CD14-positive monocyte (primary cell): ENCODE measurements at regions not wholly inside any gene's neighbourhood (a gene's known extent, or its start where the extent isn't known, plus 50 kb on each side); places are given as distances from the start of the nearest gene placed in this dataset.

Experiments used
- DNase-seq, 3 donors: peaks; one replicate each; pipeline ENCODE4 v3.0.0-alpha.2; 2011 to 2022
- H2AFZ ChIP-seq: 2 replicates; pipeline ENCODE4 v1.6.0; 2012; ENCODE audit warnings: mild to moderate bottlenecking, low read depth, low read length, inconsistent platforms; ENCODE audit not compliant: insufficient read depth, poor library complexity, severe bottlenecking
- H3K27ac ChIP-seq, 2 donors: 1 replicate in 1 of 2; 2 replicates in 1 of 2; pipeline ENCODE4 v1.5.1; 2012 to 2013; ENCODE audit warnings: low read length in 2 of 2, control low read depth in 1 of 2, inconsistent platforms in 1 of 2, low read depth in 1 of 2, mild to moderate bottlenecking in 1 of 2
- H3K27me3 ChIP-seq, 2 donors: one replicate each; pipeline versions ENCODE4 v1.6.0 to v1.6.1; 2011 to 2013; ENCODE audit warnings: low read length in 2 of 2; ENCODE audit not compliant: control insufficient read depth in 2 of 2, insufficient read depth in 2 of 2
- H3K36me3 ChIP-seq, 2 donors: replicated peaks in 1 of 2; 1 replicate in 1 of 2; 2 replicates in 1 of 2; pipeline versions ENCODE4 v1.5.1 to v1.6.1; 2012 to 2013; ENCODE audit warnings: low read length in 2 of 2, control low read depth in 1 of 2, inconsistent platforms in 1 of 2, mild to moderate bottlenecking in 1 of 2; ENCODE audit not compliant: insufficient read depth in 2 of 2, control insufficient read depth in 1 of 2
- H3K4me1 ChIP-seq, 2 donors: 1 replicate in 1 of 2; 2 replicates in 1 of 2; pipeline versions ENCODE4 v1.5.1 to v1.6.1; 2012 to 2013; ENCODE audit warnings: low read length in 2 of 2, control low read depth in 1 of 2, inconsistent platforms in 1 of 2, mild to moderate bottlenecking in 1 of 2, moderate library complexity in 1 of 2; ENCODE audit not compliant: insufficient read depth in 2 of 2, control insufficient read depth in 1 of 2
- H3K4me2 ChIP-seq: replicated peaks from 2 replicates; pipeline ENCODE3; 2012; ENCODE audit warnings: low read length, moderate library complexity, mild to moderate bottlenecking; ENCODE audit not compliant: poor library complexity, severe bottlenecking; ENCODE audit errors: extremely low read depth
- H3K4me3 ChIP-seq, 3 experiments: fragments of 200-600 bp in 1 of 3; sonication (generic) in 1 of 3; replicated peaks in 1 of 3; 1 replicate in 2 of 3; 2 replicates in 1 of 3; pipeline ENCODE4 v1.5.1; 2011 to 2013; ENCODE audit warnings: low read length in 3 of 3, mild to moderate bottlenecking in 3 of 3, control low read depth in 2 of 3, low read depth in 2 of 3, inconsistent platforms in 1 of 3, moderate library complexity in 1 of 3
- H3K79me2 ChIP-seq: 2 replicates; pipeline ENCODE4 v1.6.0; 2012; ENCODE audit warnings: mild to moderate bottlenecking, control low read depth, inconsistent platforms, low read length, moderate library complexity; ENCODE audit not compliant: insufficient read depth
- H3K9ac ChIP-seq: 2 replicates; pipeline ENCODE4 v1.6.0; 2017; ENCODE audit warnings: low read length, mild to moderate bottlenecking; ENCODE audit not compliant: insufficient read depth, poor library complexity, severe bottlenecking
- H3K9me3 ChIP-seq, 2 donors: replicated peaks in 1 of 2; 1 replicate in 1 of 2; 2 replicates in 1 of 2; pipeline versions ENCODE4 v1.5.1 to v1.6.1; 2012 to 2013; ENCODE audit warnings: low read length in 2 of 2, control low read depth in 1 of 2; ENCODE audit not compliant: control insufficient read depth in 1 of 2, insufficient read depth in 1 of 2
- H4K20me1 ChIP-seq: 2 replicates; pipeline ENCODE4 v1.6.0; 2012; ENCODE audit warnings: mild to moderate bottlenecking, low read length, control low read depth, moderate library complexity; ENCODE audit not compliant: insufficient read depth
- H3K27ac Mint-ChIP-seq, 7 donors: one replicate each; pipeline ENCODE4 v1.8.0; 2020; ENCODE audit warnings: mild to moderate bottlenecking in 7 of 7, mixed read lengths in 7 of 7, moderate library complexity in 6 of 7, inconsistent platforms in 2 of 7
- H3K27me3 Mint-ChIP-seq, 3 donors: one replicate each; pipeline ENCODE4 v1.8.0; 2021 to 2022; ENCODE audit warnings: low read depth in 3 of 3, mild to moderate bottlenecking in 3 of 3, mixed read lengths in 3 of 3, moderate library complexity in 3 of 3, inconsistent platforms in 1 of 3
- H3K36me3 Mint-ChIP-seq, 2 donors: one replicate each; pipeline ENCODE4 v1.8.0; 2020; ENCODE audit warnings: mixed read lengths in 2 of 2, inconsistent platforms in 1 of 2, mild to moderate bottlenecking in 1 of 2
- H3K4me1 Mint-ChIP-seq: one replicate; pipeline ENCODE4 v1.8.0; 2020; ENCODE audit warnings: mild to moderate bottlenecking, mixed read lengths
- H3K4me3 Mint-ChIP-seq, 2 donors: one replicate each; pipeline ENCODE4 v1.8.0; 2020; ENCODE audit warnings: mild to moderate bottlenecking in 2 of 2, mixed read lengths in 2 of 2, moderate library complexity in 1 of 2
- H3K9me3 Mint-ChIP-seq, 7 donors: one replicate each; pipeline ENCODE4 v1.8.0; 2020 to 2022; ENCODE audit warnings: mixed read lengths in 7 of 7, mild to moderate bottlenecking in 6 of 7, moderate library complexity in 6 of 7, inconsistent platforms in 2 of 7
- CTCF ChIP-seq: fragments of 200-600 bp; IDR thresholded peaks from one replicate; pipeline ENCODE4 v1.8.0; 2022; ENCODE audit warnings: antibody characterized with exemption, mild to moderate bottlenecking
- WGBS: methylation state at CpG from one replicate; pipeline ENCODE4 v1.1.5; 2013; ENCODE audit warnings: missing lambda C conversion rate; ENCODE audit not compliant: insufficient coverage; 5-methylcytosine and 5-hydroxymethylcytosine counted together
- intact Hi-C, 2 donors: fragments of 100-400 bp; cut with micrococcal nuclease; formaldehyde crosslinking; loops; one replicate each; pipeline versions ENCODE4 v1.15.0 to v1.15.1; 2023

- Histone ChIP-seq H3K27me3 (no peaks in the 10 kb centered on the region), H3K27ac (no peak overlapping the region), H3K4me3 (no peak overlapping the region), H2AFZ (no peak overlapping the region), H3K9me3 (peaks cover 3 to 4% of the 10 kb centered on the region in 2 donors), H3K4me1 (no peaks in the 10 kb centered on the region), H3K9ac (no peak overlapping the region), H3K36me3 (no peaks in the 10 kb centered on the region), H4K20me1 (no peaks in the 10 kb centered on the region), H3K4me2 (no peak overlapping the region), H3K79me2 (no peaks in the 10 kb centered on the region)
- no peaks in the 10 kb centered on the region for H3K4me1 Mint-ChIP-seq
- WGBS = 91% methylated on average over 12 of the region's 18 CpGs
- no peak for TF ChIP-seq CTCF
- DNase-seq = no peak
- intact Hi-C loops = no loop called here
- no peaks in the 10 kb centered on the region for H3K36me3 Mint-ChIP-seq
- H3K27ac Mint-ChIP-seq = no peak overlapping the region
- H3K27me3 Mint-ChIP-seq = peaks cover 0 to 6% (median 5%) of the 10 kb centered on the region in 3 donors
- peaks cover 0 to 7% (median 4%) of the 10 kb centered on the region in 7 donors for H3K9me3 Mint-ChIP-seq
- H3K4me3 Mint-ChIP-seq = no peak overlapping the region
Observed at GRCh38 chr18:75139226-75139911, 69.6 kb downstream of the PTGR3 start.

GRCh38 chr18:75137346-75137877 is 71.5 kb downstream of the PTGR3 start:
- H2AFZ ChIP-seq = no peak overlapping the region
- no peak overlapping the region for H3K27ac ChIP-seq
- no peaks in the 10 kb centered on the region for H3K36me3 ChIP-seq
- intact Hi-C loops = no loop called here
- H3K27ac Mint-ChIP-seq = no peak overlapping the region
- no peak overlapping the region for H3K4me3 Mint-ChIP-seq
- no peak for TF ChIP-seq CTCF
- H3K36me3 Mint-ChIP-seq = no peaks in the 10 kb centered on the region
- peaks cover 0 to 5% (median 0%) of the 10 kb centered on the region in 7 donors for H3K9me3 Mint-ChIP-seq
- no peak for DNase-seq
- no peaks in the 10 kb centered on the region for H3K4me1 Mint-ChIP-seq
- H3K4me3 ChIP-seq = no peak overlapping the region
- no peak overlapping the region for H3K9ac ChIP-seq
- H4K20me1 ChIP-seq = no peaks in the 10 kb centered on the region
- peaks cover 0 to 6% (median 5%) of the 10 kb centered on the region in 3 donors for H3K27me3 Mint-ChIP-seq
- H3K4me2 ChIP-seq = no peak overlapping the region
- no peaks in the 10 kb centered on the region for H3K9me3 ChIP-seq
- no peaks in the 10 kb centered on the region for H3K79me2 ChIP-seq
- 100% methylated on average over 2 of the region's 11 CpGs for WGBS
- no peaks in the 10 kb centered on the region for H3K27me3 ChIP-seq
- no peaks in the 10 kb centered on the region for H3K4me1 ChIP-seq
